ACC112 (cell line): ENCODE measurements at regions not wholly inside any gene's neighbourhood (a gene's known extent, or its start where the extent isn't known, plus 50 kb on each side); places are given as distances from the start of the nearest gene placed in this dataset.

Experiments
- H2AFZ ChIP-seq: fragments of 200-600 bp; sonication (generic); one replicate; pipeline ENCODE4 v1.6.0; 2017; ENCODE audit warnings: antibody characterized with exemption, low read length; ENCODE audit not compliant: unreplicated experiment
- H3K27ac ChIP-seq: fragments of 200-600 bp; sonication (generic); 2 replicates; pipeline ENCODE4 v1.5.1; 2014; ENCODE audit warnings: low read depth, mild to moderate bottlenecking, antibody characterized with exemption, low read length, moderate library complexity
- H3K27me3 ChIP-seq: fragments of 200-600 bp; sonication (generic); 2 replicates; pipeline ENCODE4 v1.6.1; 2014; ENCODE audit warnings: mild to moderate bottlenecking, antibody characterized with exemption, low read length, moderate library complexity, mixed read lengths; ENCODE audit not compliant: insufficient read depth
- H3K36me3 ChIP-seq: fragments of 200-600 bp; sonication (generic); 2 replicates; pipeline ENCODE4 v1.6.1; 2016; ENCODE audit warnings: mild to moderate bottlenecking, antibody characterized with exemption, low read length, moderate library complexity, mixed read lengths; ENCODE audit not compliant: insufficient read depth
- H3K4me1 ChIP-seq: fragments of 200-600 bp; sonication (generic); one replicate; pipeline ENCODE4 v1.6.1; 2016; ENCODE audit warnings: low read length, mixed read lengths; ENCODE audit not compliant: insufficient read depth, unreplicated experiment, control insufficient read depth
- H3K4me3 ChIP-seq: fragments of 200-600 bp; sonication (generic); 2 replicates; pipeline ENCODE4 v1.5.1; 2014; ENCODE audit warnings: mild to moderate bottlenecking, low read depth, low read length
- H3K79me2 ChIP-seq: fragments of 200-600 bp; sonication (generic); one replicate; pipeline ENCODE4 v1.6.0; 2016; ENCODE audit warnings: low read length; ENCODE audit not compliant: control insufficient read depth, unreplicated experiment, insufficient read depth

- no peak overlapping the region for H3K4me3 ChIP-seq
- no peak overlapping the region for H3K27ac ChIP-seq
- no peaks in the 10 kb centered on the region for H3K4me1 ChIP-seq
- no peaks in the 10 kb centered on the region for H3K36me3 ChIP-seq
- H2AFZ ChIP-seq: no peak overlapping the region
- no peaks in the 10 kb centered on the region for H3K79me2 ChIP-seq
- H3K27me3 ChIP-seq: no peaks in the 10 kb centered on the region
Measured at GRCh38 chr5:5688194-5688924, 265.9 kb downstream of the ICE1 start.

DNA sequence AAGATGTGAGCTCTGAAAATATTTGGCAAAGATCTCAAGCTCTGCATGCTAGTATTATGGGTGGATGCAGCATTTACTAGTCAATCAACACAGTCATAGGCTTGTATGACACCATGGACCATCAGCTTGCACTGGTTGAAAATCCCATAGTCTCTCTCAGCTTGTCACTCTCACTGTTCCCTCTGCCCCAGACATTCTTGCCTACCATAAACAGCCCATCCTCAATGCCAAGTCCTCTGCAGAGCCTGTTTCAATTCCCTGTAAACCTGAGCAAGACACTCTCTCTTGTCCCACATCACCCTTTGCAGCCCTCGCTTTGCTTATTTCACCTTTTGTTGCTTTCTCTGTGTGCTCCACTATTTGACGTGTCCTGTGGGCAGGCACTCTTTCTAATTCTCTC lies 264.6 kb downstream of the ICE1 start:
- Histone ChIP-seq H3K4me1 (no peaks in the 10 kb centered on the region), H3K27ac (no peak overlapping the region), H3K36me3 (no peaks in the 10 kb centered on the region), H3K79me2 (no peaks in the 10 kb centered on the region), H3K27me3 (no peaks in the 10 kb centered on the region), H2AFZ (no peak overlapping the region), H3K4me3 (no peak overlapping the region)

- no peak overlapping the region for H3K27ac ChIP-seq
- H3K36me3 ChIP-seq: no peaks in the 10 kb centered on the region
- H3K79me2 ChIP-seq: no peaks in the 10 kb centered on the region
- H3K4me3 ChIP-seq: no peak overlapping the region
- no peaks in the 10 kb centered on the region for H3K4me1 ChIP-seq
- H3K27me3 ChIP-seq: no peaks in the 10 kb centered on the region
- H2AFZ ChIP-seq: no peak overlapping the region
Measured at GRCh38 chr5:5686356-5686755, 263.9 kb downstream of the ICE1 start.

- Histone ChIP-seq H3K27ac (no peak overlapping the region), H3K27me3 (no peaks in the 10 kb centered on the region), H2AFZ (no peak overlapping the region), H3K4me1 (no peaks in the 10 kb centered on the region), H3K79me2 (no peaks in the 10 kb centered on the region), H3K4me3 (no peak overlapping the region), H3K36me3 (no peaks in the 10 kb centered on the region)
Measured at GRCh38 chr5:5685737-5686136, 263.3 kb downstream of the ICE1 start.

- Histone ChIP-seq H3K4me3 (no peak overlapping the region), H2AFZ (no peak overlapping the region), H3K36me3 (no peaks in the 10 kb centered on the region), H3K27ac (no peak overlapping the region), H3K27me3 (no peaks in the 10 kb centered on the region), H3K4me1 (no peaks in the 10 kb centered on the region), H3K79me2 (no peaks in the 10 kb centered on the region)
Measured at GRCh38 chr5:5683174-5683573, 260.7 kb downstream of the ICE1 start.

- Histone ChIP-seq H3K27me3 (no peaks in the 10 kb centered on the region), H2AFZ (no peak overlapping the region), H3K4me1 (no peaks in the 10 kb centered on the region)
Measured at GRCh38 chr5:5678909-5679308, 256.4 kb downstream of the ICE1 start.

GRCh38 chr5:5677738-5678137 lies 255.3 kb downstream of the ICE1 start:
- Histone ChIP-seq H3K79me2 (no peaks in the 10 kb centered on the region), H3K36me3 (no peaks in the 10 kb centered on the region), H2AFZ (no peak overlapping the region), H3K4me3 (no peak overlapping the region), H3K27me3 (no peaks in the 10 kb centered on the region), H3K27ac (no peak overlapping the region), H3K4me1 (no peaks in the 10 kb centered on the region)

More at GRCh38 chr5:5678909-5679308, 256.4 kb downstream of the ICE1 start:
- no peak overlapping the region for H3K4me3 ChIP-seq
- no peaks in the 10 kb centered on the region for H3K79me2 ChIP-seq
- no peaks in the 10 kb centered on the region for H3K36me3 ChIP-seq
- no peak overlapping the region for H3K27ac ChIP-seq

DNA sequence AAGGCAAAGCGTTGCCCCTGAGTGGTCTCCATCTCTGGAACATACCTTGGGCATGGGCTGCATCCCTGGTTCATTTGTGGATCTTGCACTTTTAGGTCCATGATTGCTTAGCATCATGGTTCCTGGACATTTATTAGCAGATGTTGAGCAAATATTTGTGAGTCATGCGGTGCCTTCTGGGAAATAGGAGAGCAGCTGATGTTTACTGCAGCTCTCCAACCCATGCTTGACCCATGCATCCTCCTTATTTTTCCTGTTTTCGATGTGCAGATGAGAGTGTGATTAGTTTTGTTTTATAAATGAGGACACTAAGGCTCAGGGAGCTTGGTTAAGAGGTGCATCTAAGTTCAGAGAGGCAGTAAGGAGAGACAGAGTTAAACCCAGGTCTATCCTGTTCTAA lies 253.7 kb downstream of the ICE1 start:
- no peaks in the 10 kb centered on the region for H3K4me1 ChIP-seq
- H3K4me3 ChIP-seq: no peak overlapping the region
- no peaks in the 10 kb centered on the region for H3K36me3 ChIP-seq
- H3K79me2 ChIP-seq: no peaks in the 10 kb centered on the region
- H3K27me3 ChIP-seq: no peaks in the 10 kb centered on the region
- H3K27ac ChIP-seq: no peak overlapping the region
- H2AFZ ChIP-seq: no peak overlapping the region

- no peak overlapping the region for H2AFZ ChIP-seq
- no peak overlapping the region for H3K27ac ChIP-seq
- H3K79me2 ChIP-seq: no peaks in the 10 kb centered on the region
- H3K27me3 ChIP-seq: no peaks in the 10 kb centered on the region
- no peaks in the 10 kb centered on the region for H3K36me3 ChIP-seq
- H3K4me3 ChIP-seq: no peak overlapping the region
- no peaks in the 10 kb centered on the region for H3K4me1 ChIP-seq
Measured at GRCh38 chr5:5675511-5675910, 253.0 kb downstream of the ICE1 start.

DNA sequence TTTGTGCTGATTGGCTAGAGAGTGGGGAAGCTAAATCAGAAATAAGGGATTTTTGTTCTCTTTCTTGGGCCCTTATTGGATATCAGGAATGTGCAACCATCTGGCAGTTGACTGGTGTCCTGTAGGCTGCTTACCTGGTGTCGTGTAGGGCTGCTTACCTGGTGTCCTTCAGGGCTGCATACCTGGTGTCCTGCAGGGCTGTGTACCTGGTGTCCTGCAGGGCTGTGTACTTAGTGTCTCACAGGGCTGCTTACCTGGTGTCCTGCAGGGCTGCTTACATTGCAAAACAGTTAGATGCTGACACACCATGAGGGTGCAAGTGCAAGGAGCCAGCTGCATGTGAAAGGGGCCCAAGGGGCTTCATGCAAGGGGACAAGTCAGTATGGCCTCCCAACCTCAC lies 249.3 kb downstream of the ICE1 start:
- no peak overlapping the region for H3K27ac ChIP-seq

GRCh38 chr5:5667136-5667554 lies 244.7 kb downstream of the ICE1 start:
- H3K27me3 ChIP-seq: no peaks in the 10 kb centered on the region

More for the DNA sequence above, 249.3 kb downstream of the ICE1 start:
- no peak overlapping the region for H2AFZ ChIP-seq
- H3K79me2 ChIP-seq: no peaks in the 10 kb centered on the region
- no peaks in the 10 kb centered on the region for H3K27me3 ChIP-seq
- no peak overlapping the region for H3K4me3 ChIP-seq
- H3K4me1 ChIP-seq: no peaks in the 10 kb centered on the region
- H3K36me3 ChIP-seq: no peaks in the 10 kb centered on the region

More at GRCh38 chr5:5667136-5667554, 244.7 kb downstream of the ICE1 start:
- Histone ChIP-seq H2AFZ (no peak overlapping the region), H3K4me1 (no peaks in the 10 kb centered on the region), H3K27ac (no peak overlapping the region), H3K4me3 (no peak overlapping the region), H3K36me3 (no peaks in the 10 kb centered on the region), H3K79me2 (no peaks in the 10 kb centered on the region)
